GM21619 (cell line): ENCODE measurements at regions not wholly inside any gene's neighbourhood (a gene's known extent, or its start where the extent isn't known, plus 50 kb on each side); places are given as distances from the start of the nearest gene placed in this dataset.
"Not testable (repeated sequence)": the region's sequence is repeated elsewhere in the genome, so short reads cannot be mapped to it uniquely, and the experiment has no call there.

ENCODE experiments used
- ATAC-seq: cut with Tn5 transposase; IDR thresholded peaks from one replicate; pipeline ENCODE4 v1.9.1; 2021; ENCODE audit not compliant: unreplicated experiment

GRCh38 chr5:109283086-109283485 is 126.7 kb downstream of the PJA2 start:
- not testable (repeated sequence) for ATAC-seq

GRCh38 chr5:109281136-109281690 is 128.6 kb downstream of the PJA2 start:
- no peak for ATAC-seq

- ATAC-seq: no peak
Observed at GRCh38 chr5:109278141-109278540, 131.6 kb downstream of the PJA2 start.

GRCh38 chr5:109275919-109276318 is 133.9 kb downstream of the PJA2 start:
- no peak for ATAC-seq

GRCh38 chr5:109273594-109273993 is 136.2 kb downstream of the PJA2 start:
- no peak for ATAC-seq

DNA sequence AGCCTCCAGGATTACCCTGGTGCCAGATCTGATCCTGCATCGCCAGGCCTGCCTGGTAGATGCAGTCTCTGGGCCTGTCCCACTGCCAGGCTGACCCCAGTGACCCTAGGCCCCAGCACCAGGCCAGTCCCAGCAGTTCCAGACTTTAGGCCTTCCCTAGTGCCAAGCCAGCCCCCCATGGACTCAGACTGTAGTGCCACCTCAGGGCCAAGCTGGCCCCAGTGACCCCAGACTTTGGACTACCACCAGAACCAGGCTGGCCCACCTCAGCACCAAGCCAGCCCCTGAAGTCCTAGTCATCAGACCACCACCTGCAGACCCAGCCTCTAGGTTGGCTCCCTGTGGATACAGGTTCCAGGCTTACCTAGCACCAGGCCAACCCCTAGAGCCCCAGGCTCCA is 142.5 kb downstream of the PJA2 start:
- ATAC-seq: no peak

GRCh38 chr5:109258755-109259154 is 151.0 kb downstream of the PJA2 start:
- ATAC-seq: no peak

- no peak for ATAC-seq
Observed at GRCh38 chr5:109256486-109256885, 153.3 kb downstream of the PJA2 start.

- no peak for ATAC-seq
Observed at GRCh38 chr5:109254511-109254910, 155.3 kb downstream of the PJA2 start.

DNA sequence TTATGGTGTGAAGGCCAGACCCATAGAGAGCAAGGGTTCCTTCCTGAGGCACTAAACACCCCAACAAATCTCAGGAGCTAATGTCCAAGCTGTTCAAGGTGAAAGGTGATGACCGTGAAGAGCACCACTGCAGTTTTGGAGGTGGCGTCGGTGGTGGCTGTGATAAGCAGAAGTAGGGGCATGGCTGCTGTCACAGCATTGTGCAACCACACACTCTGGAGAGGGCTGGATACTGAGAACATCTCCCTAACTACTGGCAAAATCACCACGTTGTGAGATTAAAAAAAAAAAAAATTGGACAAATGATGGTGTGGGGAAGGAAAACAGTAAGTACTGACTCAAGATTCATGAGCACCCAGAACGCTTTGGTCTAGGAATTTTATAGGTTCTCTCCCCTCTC is 156.5 kb downstream of the PJA2 start:
- ATAC-seq: no peak

- ATAC-seq: no peak
Observed at GRCh38 chr5:109252731-109253130, 157.0 kb downstream of the PJA2 start.

GRCh38 chr5:109250533-109251329 is 159.0 kb downstream of the PJA2 start:
- ATAC-seq: no peak

DNA sequence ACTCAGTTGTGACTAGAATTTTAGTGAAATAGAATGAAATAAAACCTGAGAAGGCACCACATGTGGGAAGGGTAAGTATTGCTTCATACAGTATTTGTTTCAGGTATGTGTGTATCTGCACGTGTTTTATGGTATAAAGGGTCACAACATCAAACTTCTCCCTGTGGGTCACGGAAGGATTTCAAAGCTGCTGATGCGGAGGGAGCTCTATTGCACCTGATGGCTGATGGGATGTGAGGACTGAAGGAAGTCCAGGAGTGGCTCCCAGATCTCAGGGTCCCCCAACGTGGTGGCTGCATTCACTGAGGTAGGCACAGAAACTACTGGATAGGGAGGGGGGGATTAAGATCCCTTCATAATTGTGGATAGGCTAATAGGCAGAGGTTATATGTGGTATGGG is 159.7 kb downstream of the PJA2 start:
- no peak for ATAC-seq

DNA sequence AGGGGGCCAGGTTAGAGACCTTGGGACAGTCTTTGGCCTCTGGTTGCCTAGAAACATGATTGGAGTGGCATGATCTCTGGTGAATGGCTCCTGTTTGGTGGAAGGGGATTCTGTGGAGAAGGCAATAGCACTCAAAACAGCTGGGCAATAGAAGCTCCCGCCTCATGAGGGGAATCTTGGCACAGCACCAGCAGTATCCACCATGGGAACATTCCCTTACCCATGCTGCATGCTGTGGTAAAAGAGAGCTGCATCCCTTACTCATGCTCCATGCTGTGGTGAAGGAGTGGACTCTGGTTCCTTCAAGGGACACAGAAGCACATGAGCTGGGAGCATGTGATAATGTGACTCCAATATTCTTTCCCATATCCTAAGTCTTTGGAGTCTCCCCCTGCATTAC is 160.6 kb downstream of the PJA2 start:
- ATAC-seq: no peak

- ATAC-seq: peak; percentile 64
Observed at GRCh38 chr5:109247986-109248385, 161.8 kb downstream of the PJA2 start.

GRCh38 chr5:109246841-109247592 is 162.8 kb downstream of the PJA2 start:
- ATAC-seq: no peak
